Type B pancreatic cell (in vitro differentiated cells): ENCODE measurements at regions not wholly inside any gene's neighbourhood (a gene's known extent, or its start where the extent isn't known, plus 50 kb on each side); places are given as distances from the start of the nearest gene placed in this dataset.

ENCODE experiments used
- DNase-seq: peaks from one replicate; pipeline ENCODE4 v3.0.0; 2021; ENCODE audit warnings: mixed read lengths; ENCODE audit not compliant: unreplicated experiment; ENCODE audit errors: extremely low spot score
- H3K27ac Mint-ChIP-seq: 2 replicates; pipeline ENCODE4 v1.8.0; 2021; ENCODE audit warnings: mild to moderate bottlenecking, mixed read lengths
- H3K27me3 Mint-ChIP-seq: 2 replicates; pipeline ENCODE4 v1.8.0; 2021; ENCODE audit warnings: mixed read lengths
- H3K36me3 Mint-ChIP-seq: 2 replicates; pipeline ENCODE4 v1.8.0; 2021; ENCODE audit warnings: mixed read lengths
- H3K4me1 Mint-ChIP-seq: one replicate; pipeline ENCODE4 v1.8.0; 2021; ENCODE audit warnings: mixed read lengths; ENCODE audit not compliant: unreplicated experiment
- H3K4me3 Mint-ChIP-seq: 2 replicates; pipeline ENCODE4 v1.8.0; 2021; ENCODE audit warnings: mild to moderate bottlenecking, mixed read lengths
- H3K9me3 Mint-ChIP-seq: 2 replicates; pipeline ENCODE4 v1.8.0; 2021; ENCODE audit warnings: mixed read lengths
- CTCF ChIP-seq: fragments of 200-600 bp; sonication (generic); conservative IDR thresholded peaks from 2 replicates; pipeline ENCODE4 v1.5.0; 2021; ENCODE audit warnings: antibody characterized with exemption, mild to moderate bottlenecking

GRCh38 chr11:96954587-96955242 lies 564.9 kb downstream of the JRKL start:
- Mint-ChIP-seq H3K27me3 (no peaks in the 10 kb centered on the region), H3K4me1 (no peaks in the 10 kb centered on the region), H3K36me3 (no peaks in the 10 kb centered on the region), H3K27ac (no peak overlapping the region), H3K9me3 (no peaks in the 10 kb centered on the region), H3K4me3 (no peak overlapping the region)
- no peak for TF ChIP-seq CTCF
- DNase-seq, result no peak

- Mint-ChIP-seq H3K27me3 (no peaks in the 10 kb centered on the region), H3K9me3 (no peaks in the 10 kb centered on the region)
Observed at GRCh38 chr11:96960476-96960875, 570.7 kb downstream of the JRKL start.

DNA sequence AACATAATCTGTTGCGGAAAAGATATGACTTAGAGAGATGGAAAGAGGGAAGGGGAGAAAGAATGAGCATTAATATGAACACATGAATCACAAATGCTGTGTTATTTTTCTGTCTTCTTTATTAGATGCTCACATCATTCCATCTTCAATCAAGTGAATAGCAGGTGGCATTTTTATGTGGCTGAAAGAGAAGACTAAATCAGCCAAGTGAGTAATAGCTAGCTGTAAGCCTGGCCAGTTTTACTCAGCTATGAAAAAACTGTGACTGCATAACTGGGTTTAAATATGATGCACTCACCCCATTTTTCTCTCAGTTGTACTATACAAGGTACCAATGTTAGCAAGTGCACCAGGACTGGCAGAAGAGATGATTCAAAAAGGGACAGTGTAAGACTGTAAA lies 571.1 kb downstream of the JRKL start:
- Mint-ChIP-seq H3K9me3 (no peaks in the 10 kb centered on the region), H3K36me3 (no peaks in the 10 kb centered on the region), H3K27me3 (no peaks in the 10 kb centered on the region), H3K4me1 (no peaks in the 10 kb centered on the region), H3K27ac (no peak overlapping the region), H3K4me3 (no peak overlapping the region)
- no peak for DNase-seq
- no peak for TF ChIP-seq CTCF

More at GRCh38 chr11:96960476-96960875, 570.7 kb downstream of the JRKL start:
- TF ChIP-seq CTCF, result no peak
- Mint-ChIP-seq H3K4me3 (no peak overlapping the region), H3K36me3 (no peaks in the 10 kb centered on the region), H3K27ac (no peak overlapping the region), H3K4me1 (no peaks in the 10 kb centered on the region)
- no peak for DNase-seq

DNA sequence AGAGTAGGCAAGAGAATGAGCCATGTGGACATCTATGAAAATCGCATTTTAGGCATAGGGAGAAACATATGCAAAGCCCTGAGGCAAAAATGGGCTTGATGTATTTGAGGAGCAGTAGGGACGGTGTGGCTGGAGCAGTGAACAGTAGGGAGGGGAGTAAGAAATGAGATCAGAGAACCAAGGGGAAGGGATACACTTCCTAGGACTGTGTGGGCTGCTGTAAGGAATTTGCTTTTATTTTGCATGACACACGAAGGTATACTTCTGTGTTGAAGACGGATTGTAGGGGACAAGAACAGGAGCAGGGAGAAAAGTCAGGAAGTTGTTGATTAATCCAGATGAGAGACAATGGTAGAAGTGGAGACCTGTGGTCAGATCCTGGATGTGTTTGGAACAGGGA lies 572.1 kb downstream of the JRKL start:
- no peak for DNase-seq
- no peak overlapping the region for H3K27ac Mint-ChIP-seq
- no peaks in the 10 kb centered on the region for H3K4me1 Mint-ChIP-seq
- H3K36me3 Mint-ChIP-seq, result no peaks in the 10 kb centered on the region
- no peaks in the 10 kb centered on the region for H3K9me3 Mint-ChIP-seq
- no peak for TF ChIP-seq CTCF
- H3K27me3 Mint-ChIP-seq, result no peaks in the 10 kb centered on the region
- no peak overlapping the region for H3K4me3 Mint-ChIP-seq

GRCh38 chr11:96963375-96963774 lies 573.6 kb downstream of the JRKL start:
- no peak overlapping the region for H3K27ac Mint-ChIP-seq
- no peak for DNase-seq
- no peaks in the 10 kb centered on the region for H3K27me3 Mint-ChIP-seq
- no peaks in the 10 kb centered on the region for H3K9me3 Mint-ChIP-seq
- no peak for TF ChIP-seq CTCF
- no peak overlapping the region for H3K4me3 Mint-ChIP-seq
- H3K36me3 Mint-ChIP-seq, result no peaks in the 10 kb centered on the region
- no peaks in the 10 kb centered on the region for H3K4me1 Mint-ChIP-seq

DNA sequence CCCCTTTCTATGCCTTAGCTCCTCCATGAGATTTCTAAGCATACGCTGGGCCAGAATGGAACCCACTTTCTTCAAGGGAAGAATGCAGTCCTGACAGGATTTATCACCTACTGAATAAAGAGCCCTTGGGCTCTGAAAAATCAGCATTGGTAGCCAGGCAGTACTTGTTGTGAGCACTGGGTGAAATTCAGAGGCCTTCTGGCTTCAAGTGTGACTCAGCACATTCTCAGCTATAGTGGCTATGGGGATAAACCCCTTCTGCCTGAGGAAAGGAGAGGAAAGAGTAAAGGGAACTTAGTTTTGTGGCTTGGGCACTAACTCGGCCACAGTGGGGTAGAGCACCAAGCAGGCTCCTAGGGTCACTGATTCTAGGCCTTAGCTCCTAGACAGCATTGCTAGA lies 574.8 kb downstream of the JRKL start:
- Mint-ChIP-seq H3K4me1 (no peaks in the 10 kb centered on the region), H3K9me3 (no peaks in the 10 kb centered on the region), H3K27me3 (no peaks in the 10 kb centered on the region), H3K4me3 (no peak overlapping the region), H3K36me3 (no peaks in the 10 kb centered on the region), H3K27ac (no peak overlapping the region)
- TF ChIP-seq CTCF, result no peak
- DNase-seq, result no peak
